ENCODE measurements at regions not wholly inside any gene's neighbourhood (a gene's known extent, or its start where the extent isn't known, plus 50 kb on each side); places are given as distances from the start of the nearest gene placed in this dataset.

DNA sequence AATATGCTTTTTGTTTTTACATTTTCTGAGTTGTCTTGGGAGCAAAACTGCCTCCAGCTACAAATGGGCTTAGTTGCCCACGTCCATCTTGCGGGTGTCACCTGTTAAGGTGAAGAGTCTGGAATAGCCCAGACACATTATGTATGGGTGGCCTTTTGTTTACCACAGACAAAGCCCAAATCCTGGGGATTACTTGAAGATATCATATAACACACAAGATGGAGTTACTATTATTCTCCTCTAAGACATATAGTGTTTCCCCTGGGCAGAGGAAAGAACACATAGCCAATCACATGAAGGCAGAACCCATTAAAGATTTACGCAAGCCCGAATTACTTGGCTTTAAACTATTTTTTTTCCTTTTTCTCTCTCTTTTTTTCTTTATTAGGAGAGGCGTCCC, 625.6 kb upstream of the FAM241A start:
- H3K36me3 ChIP-seq (ENCODE audit: control insufficient read depth, insufficient read depth, low read length): no peaks in the 10 kb centered on the region
- no peak overlapping the region for H3K27ac ChIP-seq (ENCODE audit: insufficient read depth, low read depth, low read length, poor library complexity, severe bottlenecking)
- no peaks in the 10 kb centered on the region for H3K27me3 ChIP-seq (ENCODE audit: control insufficient read depth, insufficient read depth, low read length, poor library complexity, severe bottlenecking)
- H3K4me1 ChIP-seq (ENCODE audit: control insufficient read depth, insufficient read depth, low read length): no peaks in the 10 kb centered on the region
- H3K9me3 ChIP-seq (ENCODE audit: control insufficient read depth, low read length): no peaks in the 10 kb centered on the region
- 92 to 98% methylated on average over 5 of the region's 5 CpGs for WGBS, 2 experiments
- no peak overlapping the region for H3K4me3 ChIP-seq (ENCODE audit: insufficient read depth, low read depth, low read length)

DNA sequence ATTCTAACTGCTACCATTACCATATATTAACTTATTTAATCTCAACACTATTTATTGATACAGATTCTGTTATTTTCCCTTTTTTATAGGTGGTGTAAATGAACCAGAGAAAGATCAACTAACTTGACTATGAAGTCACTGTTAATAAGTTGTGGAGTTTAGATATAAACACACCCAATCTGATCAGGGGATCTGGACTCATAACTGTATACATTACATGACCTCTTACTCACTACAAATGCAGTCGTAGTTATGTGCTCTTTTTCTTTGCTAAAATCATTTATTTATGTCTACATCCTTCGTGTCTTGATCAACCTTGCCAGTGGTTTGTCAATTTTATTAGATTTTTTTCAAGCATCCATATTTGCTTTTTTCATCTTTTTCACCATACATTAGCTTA, 614.8 kb upstream of the FAM241A start:
- Histone ChIP-seq H3K27me3 (ENCODE audit: control insufficient read depth, insufficient read depth, low read length, poor library complexity, severe bottlenecking) (no peaks in the 10 kb centered on the region), H3K4me1 (ENCODE audit: control insufficient read depth, insufficient read depth, low read length) (no peaks in the 10 kb centered on the region), H3K9me3 (ENCODE audit: control insufficient read depth, low read length) (no peaks in the 10 kb centered on the region), H3K36me3 (ENCODE audit: control insufficient read depth, insufficient read depth, low read length) (no peaks in the 10 kb centered on the region), H3K27ac (ENCODE audit: insufficient read depth, low read depth, low read length, poor library complexity, severe bottlenecking) (no peak overlapping the region), H3K4me3 (ENCODE audit: insufficient read depth, low read depth, low read length) (no peak overlapping the region)
- 84 to 90% methylated on average over 2 of the region's 2 CpGs for WGBS, 2 experiments

DNA sequence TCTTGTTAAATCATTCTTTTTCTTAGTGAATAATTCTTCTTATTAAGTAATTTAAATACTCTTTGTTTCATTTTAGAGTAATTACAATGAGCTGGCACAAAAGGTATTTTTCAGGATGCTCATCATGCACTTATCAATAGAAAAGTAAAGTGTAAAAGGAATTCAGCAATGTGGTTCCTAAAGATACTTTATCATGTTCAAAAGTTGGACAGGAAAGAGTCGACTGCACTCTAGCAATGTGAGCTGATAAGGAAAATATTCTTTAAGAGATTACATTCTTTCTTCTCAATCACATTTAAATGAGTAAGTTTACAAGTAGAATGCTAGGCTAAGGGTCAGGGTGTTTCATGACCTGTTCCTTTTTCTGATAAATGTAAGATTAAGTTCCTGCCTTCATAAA, 609.5 kb upstream of the FAM241A start:
- WGBS, 2 experiments: 100% methylated on average over 1 of the region's 1 CpG; no CpG with 5 or more reads in 1 of the 2 experiments
- Histone ChIP-seq H3K4me1 (ENCODE audit: control insufficient read depth, insufficient read depth, low read length) (no peaks in the 10 kb centered on the region), H3K27ac (ENCODE audit: insufficient read depth, low read depth, low read length, poor library complexity, severe bottlenecking) (no peak overlapping the region)

DNA sequence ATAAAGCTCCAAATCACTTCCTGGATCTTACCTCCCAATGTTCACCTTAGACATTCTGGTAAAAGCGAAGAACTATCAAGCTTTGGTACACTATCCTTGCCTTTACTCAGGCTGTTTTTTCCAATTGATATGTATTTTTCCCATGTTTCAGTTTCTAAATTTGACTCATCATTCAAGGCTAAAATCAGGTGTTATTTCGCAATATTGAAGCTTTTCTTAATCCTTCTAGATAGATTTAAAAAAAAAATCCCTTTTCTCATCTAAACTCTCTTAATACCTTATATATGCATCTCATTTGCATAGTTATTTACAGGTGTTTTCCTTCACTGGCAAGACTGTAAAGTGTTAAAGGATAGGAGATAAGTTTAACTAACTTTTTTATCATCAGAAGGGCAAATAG, 608.1 kb upstream of the FAM241A start:
- Histone ChIP-seq H3K27me3 (ENCODE audit: control insufficient read depth, insufficient read depth, low read length, poor library complexity, severe bottlenecking) (no peaks in the 10 kb centered on the region), H3K9me3 (ENCODE audit: control insufficient read depth, low read length) (no peaks in the 10 kb centered on the region), H3K4me3 (ENCODE audit: insufficient read depth, low read depth, low read length) (no peak overlapping the region), H3K4me1 (ENCODE audit: control insufficient read depth, insufficient read depth, low read length) (no peaks in the 10 kb centered on the region), H3K27ac (ENCODE audit: insufficient read depth, low read depth, low read length, poor library complexity, severe bottlenecking) (no peak overlapping the region), H3K36me3 (ENCODE audit: control insufficient read depth, insufficient read depth, low read length) (no peaks in the 10 kb centered on the region)
- 84 to 94% methylated on average over 2 of the region's 2 CpGs for WGBS, 2 experiments

More for the DNA sequence above, 609.5 kb upstream of the FAM241A start:
- H3K36me3 ChIP-seq (ENCODE audit: control insufficient read depth, insufficient read depth, low read length): no peaks in the 10 kb centered on the region
- H3K4me3 ChIP-seq (ENCODE audit: insufficient read depth, low read depth, low read length): no peak overlapping the region
- H3K27me3 ChIP-seq (ENCODE audit: control insufficient read depth, insufficient read depth, low read length, poor library complexity, severe bottlenecking): no peaks in the 10 kb centered on the region
- no peaks in the 10 kb centered on the region for H3K9me3 ChIP-seq (ENCODE audit: control insufficient read depth, low read length)

GRCh38 chr4:111537871-111538270, 607.4 kb upstream of the FAM241A start:
- H3K27ac ChIP-seq (ENCODE audit: insufficient read depth, low read depth, low read length, poor library complexity, severe bottlenecking): no peak overlapping the region
- WGBS, 2 experiments: 92 to 96% methylated on average over 3 of the region's 3 CpGs

GRCh38 chr4:111540671-111541070, 604.6 kb upstream of the FAM241A start:
- H3K27ac ChIP-seq (ENCODE audit: insufficient read depth, low read depth, low read length, poor library complexity, severe bottlenecking): no peak overlapping the region
- H3K4me3 ChIP-seq (ENCODE audit: insufficient read depth, low read depth, low read length): no peak overlapping the region
- no peaks in the 10 kb centered on the region for H3K36me3 ChIP-seq (ENCODE audit: control insufficient read depth, insufficient read depth, low read length)
- no peaks in the 10 kb centered on the region for H3K9me3 ChIP-seq (ENCODE audit: control insufficient read depth, low read length)
- H3K4me1 ChIP-seq (ENCODE audit: control insufficient read depth, insufficient read depth, low read length): no peaks in the 10 kb centered on the region
- H3K27me3 ChIP-seq (ENCODE audit: control insufficient read depth, insufficient read depth, low read length, poor library complexity, severe bottlenecking): no peaks in the 10 kb centered on the region

More at GRCh38 chr4:111537871-111538270, 607.4 kb upstream of the FAM241A start:
- Histone ChIP-seq H3K4me3 (ENCODE audit: insufficient read depth, low read depth, low read length) (no peak overlapping the region), H3K4me1 (ENCODE audit: control insufficient read depth, insufficient read depth, low read length) (no peaks in the 10 kb centered on the region), H3K27me3 (ENCODE audit: control insufficient read depth, insufficient read depth, low read length, poor library complexity, severe bottlenecking) (no peaks in the 10 kb centered on the region), H3K36me3 (ENCODE audit: control insufficient read depth, insufficient read depth, low read length) (no peaks in the 10 kb centered on the region), H3K9me3 (ENCODE audit: control insufficient read depth, low read length) (no peaks in the 10 kb centered on the region)

GRCh38 chr4:111542056-111542455, 603.2 kb upstream of the FAM241A start:
- H3K4me1 ChIP-seq (ENCODE audit: control insufficient read depth, insufficient read depth, low read length): no peaks in the 10 kb centered on the region
- no peaks in the 10 kb centered on the region for H3K9me3 ChIP-seq (ENCODE audit: control insufficient read depth, low read length)
- H3K4me3 ChIP-seq (ENCODE audit: insufficient read depth, low read depth, low read length): no peak overlapping the region
- H3K27ac ChIP-seq (ENCODE audit: insufficient read depth, low read depth, low read length, poor library complexity, severe bottlenecking): no peak overlapping the region
- no peaks in the 10 kb centered on the region for H3K36me3 ChIP-seq (ENCODE audit: control insufficient read depth, insufficient read depth, low read length)
- H3K27me3 ChIP-seq (ENCODE audit: control insufficient read depth, insufficient read depth, low read length, poor library complexity, severe bottlenecking): no peaks in the 10 kb centered on the region

DNA sequence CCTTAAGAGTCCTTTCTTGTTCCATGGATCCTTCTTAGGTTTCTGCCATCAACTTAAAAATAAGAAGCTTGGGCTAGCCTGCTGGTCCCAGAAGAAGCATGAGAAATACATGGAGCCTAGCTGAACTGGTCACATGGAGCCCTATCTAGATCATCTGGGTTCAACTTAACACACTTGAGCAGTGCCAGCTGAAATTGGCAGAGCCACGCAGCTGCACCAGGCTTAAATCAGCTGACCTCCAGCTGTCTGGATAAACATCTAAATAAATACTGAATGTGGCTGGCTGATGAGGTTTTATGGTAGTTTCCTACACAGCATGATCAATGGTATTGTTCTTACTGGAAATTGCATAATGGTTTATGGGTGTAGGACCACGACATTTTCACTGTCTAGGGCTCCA, 598.4 kb upstream of the FAM241A start:
- Histone ChIP-seq H3K4me3 (ENCODE audit: insufficient read depth, low read depth, low read length) (no peak overlapping the region), H3K4me1 (ENCODE audit: control insufficient read depth, insufficient read depth, low read length) (no peaks in the 10 kb centered on the region), H3K27ac (ENCODE audit: insufficient read depth, low read depth, low read length, poor library complexity, severe bottlenecking) (no peak overlapping the region), H3K27me3 (ENCODE audit: control insufficient read depth, insufficient read depth, low read length, poor library complexity, severe bottlenecking) (no peaks in the 10 kb centered on the region), H3K36me3 (ENCODE audit: control insufficient read depth, insufficient read depth, low read length) (no peaks in the 10 kb centered on the region), H3K9me3 (ENCODE audit: control insufficient read depth, low read length) (no peaks in the 10 kb centered on the region)
- WGBS, 2 experiments: 88 to 90% methylated on average over 2 of the region's 2 CpGs

GRCh38 chr4:111556141-111556781, 589.0 kb upstream of the FAM241A start:
- H3K4me1 ChIP-seq (ENCODE audit: control insufficient read depth, insufficient read depth, low read length): no peaks in the 10 kb centered on the region
- H3K27ac ChIP-seq (ENCODE audit: insufficient read depth, low read depth, low read length, poor library complexity, severe bottlenecking): no peak overlapping the region
- no peak overlapping the region for H3K4me3 ChIP-seq (ENCODE audit: insufficient read depth, low read depth, low read length)
- H3K9me3 ChIP-seq (ENCODE audit: control insufficient read depth, low read length): no peaks in the 10 kb centered on the region
- H3K36me3 ChIP-seq (ENCODE audit: control insufficient read depth, insufficient read depth, low read length): no peaks in the 10 kb centered on the region
- no peaks in the 10 kb centered on the region for H3K27me3 ChIP-seq (ENCODE audit: control insufficient read depth, insufficient read depth, low read length, poor library complexity, severe bottlenecking)
- 91 to 92% methylated on average over 3 to 4 of the region's 5 CpGs for WGBS, 2 experiments

DNA sequence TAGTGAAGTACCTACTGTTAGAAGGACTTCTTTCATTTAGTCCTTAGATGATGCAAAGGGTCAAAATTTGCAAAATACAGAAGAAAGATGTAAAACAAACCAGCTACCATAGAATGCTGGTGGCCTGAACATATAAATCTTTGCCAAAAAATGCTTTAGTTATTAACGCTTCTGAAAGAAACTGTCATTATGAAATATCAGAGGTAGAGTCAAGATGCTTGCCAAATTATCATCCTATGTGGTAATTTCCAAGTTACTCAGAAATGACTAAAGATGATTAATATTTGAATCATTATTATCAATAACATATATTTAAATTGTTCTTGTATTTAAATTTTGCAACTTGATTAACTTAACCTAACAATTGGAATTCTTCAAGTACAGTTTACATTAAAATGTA, 588.4 kb upstream of the FAM241A start:
- Histone ChIP-seq H3K4me3 (ENCODE audit: insufficient read depth, low read depth, low read length) (no peak overlapping the region), H3K4me1 (ENCODE audit: control insufficient read depth, insufficient read depth, low read length) (no peaks in the 10 kb centered on the region), H3K27ac (ENCODE audit: insufficient read depth, low read depth, low read length, poor library complexity, severe bottlenecking) (no peak overlapping the region), H3K9me3 (ENCODE audit: control insufficient read depth, low read length) (no peaks in the 10 kb centered on the region), H3K36me3 (ENCODE audit: control insufficient read depth, insufficient read depth, low read length) (no peaks in the 10 kb centered on the region), H3K27me3 (ENCODE audit: control insufficient read depth, insufficient read depth, low read length, poor library complexity, severe bottlenecking) (no peaks in the 10 kb centered on the region)
- 88 to 91% methylated on average over 1 of the region's 1 CpG for WGBS, 2 experiments

GRCh38 chr4:111562826-111563225, 582.4 kb upstream of the FAM241A start:
- Histone ChIP-seq H3K27ac (ENCODE audit: insufficient read depth, low read depth, low read length, poor library complexity, severe bottlenecking) (no peak overlapping the region), H3K36me3 (ENCODE audit: control insufficient read depth, insufficient read depth, low read length) (no peaks in the 10 kb centered on the region), H3K4me3 (ENCODE audit: insufficient read depth, low read depth, low read length) (no peak overlapping the region), H3K27me3 (ENCODE audit: control insufficient read depth, insufficient read depth, low read length, poor library complexity, severe bottlenecking) (no peaks in the 10 kb centered on the region), H3K4me1 (ENCODE audit: control insufficient read depth, insufficient read depth, low read length) (no peaks in the 10 kb centered on the region), H3K9me3 (ENCODE audit: control insufficient read depth, low read length) (no peaks in the 10 kb centered on the region)
- WGBS, 2 experiments: 100% methylated on average over 1 of the region's 2 CpGs; no CpG with 5 or more reads in 1 of the 2 experiments
